Transverse colon (tissue), 3 donors: ENCODE measurements at regions not wholly inside any gene's neighbourhood (a gene's known extent, or its start where the extent isn't known, plus 50 kb on each side); places are given as distances from the start of the nearest gene placed in this dataset.

Experiments used
- CTCF ChIP-seq, 5 experiments: fragments of 200-600 bp in 3 of 5; fragments of 450-650 bp in 2 of 5; sonication (generic) in 3 of 5; IDR thresholded peaks; 1 replicate in 2 of 5; 2 replicates in 3 of 5; pipeline ENCODE4 v1.5.1; 2016 to 2017; ENCODE audit warnings: antibody characterized with exemption in 5 of 5, inconsistent platforms in 3 of 5, mild to moderate bottlenecking in 2 of 5, moderate library complexity in 1 of 5
- EP300 ChIP-seq: sonication (generic); formaldehyde crosslinking; IDR thresholded peaks from one replicate; pipeline ENCODE4 v1.6.1; 2017; ENCODE audit warnings: antibody characterized with exemption, low read depth
- POLR2A ChIP-seq: fragments of 450-650 bp; IDR thresholded peaks from one replicate; pipeline ENCODE4 v1.6.1; 2016; ENCODE audit warnings: antibody characterized with exemption, mild to moderate bottlenecking, moderate library complexity

GRCh38 chr1:207239874-207240273 lies 81.6 kb upstream of the CD55 start:
- TF ChIP-seq EP300 (no peak), CTCF (IDR thresholded peaks at IDR 0.05) (no peak), POLR2A (no peak)
